Urothelium cell line (cell line): ENCODE measurements at regions not wholly inside any gene's neighbourhood (a gene's known extent, or its start where the extent isn't known, plus 50 kb on each side); places are given as distances from the start of the nearest gene placed in this dataset.

Experiments
- DNase-seq: peaks from one replicate; pipeline ENCODE4 v3.0.0; 2011; ENCODE audit warnings: low spot score, mixed read lengths
- FAIRE-seq: peaks from 2 replicates; lab custom pipeline; 2011; peaks lifted over from hg19 to GRCh38; lab: Jason Lieb, UNC

DNA sequence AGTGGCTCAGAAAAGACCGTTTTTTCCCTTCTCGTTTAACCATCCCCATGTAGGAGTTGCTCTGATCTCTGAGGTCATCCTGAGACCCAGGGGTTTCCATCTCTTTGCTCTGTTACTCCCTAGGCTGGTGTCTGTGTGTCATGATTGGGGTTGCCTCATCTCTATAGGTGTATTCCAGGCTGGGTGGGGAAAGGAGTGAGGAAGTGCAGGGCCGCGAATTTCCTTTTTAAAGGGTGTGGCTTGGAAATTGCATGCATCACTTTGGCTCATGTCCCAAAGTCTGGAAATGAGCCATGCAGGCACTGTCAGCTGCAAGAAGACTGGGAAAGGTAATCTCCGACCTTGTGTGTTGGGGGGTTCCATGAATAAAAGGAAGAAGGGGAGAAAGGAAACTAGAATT lies 201.9 kb downstream of the AACS start:
- FAIRE-seq (no peak), DNase-seq (no peak)

DNA sequence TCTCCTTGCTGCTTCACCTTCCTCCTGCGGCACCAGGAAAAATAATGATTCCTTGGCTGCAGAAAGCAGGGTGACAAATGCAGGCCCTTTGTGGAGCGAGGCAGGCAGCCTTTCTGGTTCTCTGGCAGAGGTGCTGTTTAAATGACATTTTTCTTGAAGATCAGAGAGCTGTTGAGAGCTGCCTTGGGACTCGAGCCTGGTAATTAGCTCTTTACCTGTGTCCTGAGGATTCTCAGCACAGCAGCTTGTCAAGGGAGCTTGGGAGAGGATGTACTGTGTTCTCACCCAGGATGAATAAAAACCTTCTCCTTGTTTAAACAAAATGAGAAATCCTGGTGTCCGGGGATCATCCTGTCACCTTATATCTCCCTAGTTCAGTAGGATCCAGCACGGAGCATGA lies 204.0 kb downstream of the AACS start:
- FAIRE-seq (no peak), DNase-seq (no peak)

DNA sequence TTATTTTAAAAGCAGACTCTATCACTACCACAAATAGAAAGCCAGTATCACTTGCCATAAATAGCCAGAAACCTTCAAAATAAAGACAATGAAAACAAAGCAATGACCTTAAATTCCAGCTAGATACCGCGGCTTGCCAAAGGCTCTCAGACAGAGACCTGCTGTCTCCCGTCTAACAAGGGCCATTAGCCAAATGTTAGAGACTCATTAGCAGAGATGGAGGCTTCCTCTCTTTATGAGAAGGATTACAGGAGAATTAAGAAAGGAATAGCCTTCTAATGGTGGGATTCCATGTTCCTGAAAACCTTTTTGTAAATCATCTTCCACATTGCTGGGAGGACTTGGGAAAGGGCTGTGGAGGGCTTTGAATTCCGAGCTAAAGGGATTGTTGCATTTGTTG lies 206.7 kb downstream of the AACS start:
- DNase-seq (no peak), FAIRE-seq (no peak)

DNA sequence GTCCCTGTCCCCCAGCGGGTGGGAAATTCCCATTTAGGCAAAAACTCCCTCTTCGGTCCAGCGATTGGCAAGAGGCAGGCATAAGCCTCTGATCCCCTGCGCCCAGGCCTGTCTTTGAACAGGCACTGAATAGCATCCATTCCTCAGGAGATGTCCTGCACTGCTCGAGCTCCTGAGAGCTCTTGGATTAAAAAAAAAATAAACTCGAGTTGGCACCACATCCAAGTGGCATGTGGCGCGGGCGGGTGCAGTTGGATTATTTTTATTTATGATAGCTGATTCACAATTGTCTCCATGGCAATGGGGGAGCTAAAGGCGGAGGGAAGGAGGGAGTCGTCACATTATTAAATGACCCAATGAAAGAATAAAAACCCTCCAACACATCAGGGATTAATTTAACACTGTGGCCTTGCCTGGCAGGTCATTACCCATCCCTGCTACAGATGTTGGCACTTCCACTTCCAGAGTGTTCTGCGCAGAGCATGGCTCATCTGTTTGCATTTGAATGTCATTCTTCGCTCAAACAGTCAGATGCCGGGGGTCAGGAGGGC lies 207.2 kb downstream of the AACS start:
- no peak for FAIRE-seq

DNA sequence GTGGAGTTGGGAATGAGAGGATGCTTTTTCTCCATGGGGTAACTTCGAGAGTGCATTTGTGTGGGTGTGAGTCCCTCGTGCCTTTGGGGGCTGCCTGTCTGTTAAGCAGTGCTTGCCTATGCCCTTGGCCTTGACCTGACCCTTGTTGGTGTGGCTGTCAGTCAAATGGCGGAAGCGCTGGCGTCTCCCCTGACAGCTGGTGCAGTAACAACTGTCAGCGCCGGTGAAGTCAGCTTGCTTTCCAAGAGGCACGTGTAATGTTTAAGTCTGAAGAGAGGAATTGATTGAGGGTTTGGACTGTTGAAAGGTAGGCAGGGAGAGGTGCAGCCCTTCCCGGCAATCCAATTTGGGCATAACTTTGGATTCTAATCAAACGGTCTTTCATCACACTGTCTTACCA lies 211.3 kb downstream of the AACS start:
- no peak for FAIRE-seq
- no peak for DNase-seq

More for the DNA sequence above, 207.2 kb downstream of the AACS start:
- no peak for DNase-seq

DNA sequence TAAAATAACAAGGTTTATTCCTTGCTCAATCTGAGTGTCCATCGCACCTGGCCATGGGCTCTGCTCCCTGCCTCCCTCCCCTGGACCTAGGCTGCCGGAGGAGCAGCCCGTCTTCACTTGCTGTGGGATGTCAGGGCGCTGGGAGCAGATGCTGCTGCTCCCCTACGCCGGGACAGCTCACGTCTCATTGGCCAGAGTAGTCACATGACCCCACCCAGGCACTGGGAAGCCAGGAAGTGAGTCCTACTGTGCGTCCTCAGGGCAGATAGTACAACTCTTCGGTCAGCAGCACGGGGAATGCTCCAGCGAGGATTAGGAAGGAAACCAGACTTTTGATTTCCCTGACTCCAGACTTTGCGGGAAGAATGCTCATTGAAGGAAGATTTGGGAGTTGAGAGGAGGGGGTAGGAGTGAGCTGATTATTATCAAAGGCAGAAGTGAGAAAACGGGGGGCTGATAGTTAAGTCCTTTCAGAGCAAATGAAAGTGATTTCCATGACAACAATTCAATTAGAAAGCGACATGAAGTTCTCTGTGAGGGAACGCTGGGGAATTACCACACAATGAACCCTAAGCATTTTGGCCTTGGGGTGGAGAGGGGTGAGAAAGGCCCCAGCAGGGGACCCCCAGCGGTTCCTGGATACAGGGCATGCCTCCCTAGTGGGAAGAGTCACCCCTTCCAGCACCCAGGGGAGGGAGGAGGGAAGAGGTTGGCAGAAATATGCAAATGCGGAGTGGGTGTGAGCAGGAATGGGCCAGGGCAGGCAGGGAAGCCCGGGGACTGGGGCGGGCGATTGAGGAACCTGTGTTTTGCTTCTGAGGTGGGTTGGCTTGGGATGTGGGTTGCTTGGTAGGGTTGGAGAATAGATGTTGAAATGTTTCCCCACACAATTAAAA lies 215.5 kb downstream of the AACS start:
- DNase-seq (no peak), FAIRE-seq (no peak)

DNA sequence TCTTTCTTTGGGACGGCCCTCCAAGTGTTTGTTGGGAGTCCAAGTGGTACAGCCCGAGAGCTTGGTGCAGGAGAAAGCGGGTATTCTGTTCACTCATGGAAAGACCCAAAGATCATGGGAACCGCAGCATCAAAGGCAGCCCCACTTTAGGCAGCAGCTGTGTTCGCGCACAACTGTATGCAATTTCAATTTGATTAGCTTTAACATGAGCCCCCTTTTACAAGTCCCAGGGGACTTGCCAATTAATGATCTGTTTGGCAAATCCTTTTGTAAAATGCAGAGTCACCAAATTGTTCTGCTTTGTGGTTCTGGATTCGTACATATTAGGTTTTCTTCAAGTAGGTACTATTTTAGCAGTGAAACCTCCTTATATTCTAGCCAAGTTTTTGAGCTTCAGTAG lies 217.7 kb downstream of the AACS start:
- FAIRE-seq (no peak), DNase-seq (no peak)

DNA sequence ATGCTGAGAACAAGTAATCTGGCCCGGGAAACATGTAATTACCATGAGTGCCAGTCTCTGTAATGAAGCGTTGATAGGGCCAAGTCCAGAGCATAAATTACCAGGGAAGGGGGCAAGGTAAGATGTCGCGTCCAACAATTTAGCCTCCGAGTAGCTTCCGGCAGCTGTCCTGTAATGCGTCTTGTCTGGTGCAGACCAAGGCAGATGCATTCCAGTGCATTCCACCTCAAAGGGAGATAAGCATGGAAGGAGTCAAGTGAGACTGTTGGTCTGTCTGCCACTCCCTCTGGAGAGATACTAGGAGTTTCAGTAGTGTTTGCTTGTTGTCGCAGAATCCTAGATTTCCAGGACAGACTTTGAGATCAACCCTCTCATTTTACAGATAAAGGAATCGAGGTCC lies 218.3 kb downstream of the AACS start:
- DNase-seq (no peak), FAIRE-seq (no peak)

DNA sequence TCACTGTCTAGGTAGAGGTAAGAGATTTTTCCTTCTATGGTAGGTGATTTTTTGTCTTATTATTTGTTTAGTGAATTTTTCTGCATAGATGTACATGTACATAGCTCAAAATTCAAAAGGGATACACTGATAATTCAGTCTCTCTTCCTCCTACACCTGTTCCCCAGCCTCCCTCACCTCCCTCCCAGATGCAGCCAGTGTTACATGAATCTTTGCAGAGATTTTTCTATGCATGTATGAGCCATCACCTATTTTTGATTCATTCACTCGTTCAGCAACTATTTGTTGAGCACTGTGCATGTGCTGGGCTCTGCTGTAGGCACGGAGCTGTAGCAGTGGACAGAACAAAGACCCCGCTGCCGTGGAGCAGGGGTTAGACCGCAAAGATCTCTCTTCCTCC lies 218.9 kb downstream of the AACS start:
- no peak for DNase-seq
- no peak for FAIRE-seq

DNA sequence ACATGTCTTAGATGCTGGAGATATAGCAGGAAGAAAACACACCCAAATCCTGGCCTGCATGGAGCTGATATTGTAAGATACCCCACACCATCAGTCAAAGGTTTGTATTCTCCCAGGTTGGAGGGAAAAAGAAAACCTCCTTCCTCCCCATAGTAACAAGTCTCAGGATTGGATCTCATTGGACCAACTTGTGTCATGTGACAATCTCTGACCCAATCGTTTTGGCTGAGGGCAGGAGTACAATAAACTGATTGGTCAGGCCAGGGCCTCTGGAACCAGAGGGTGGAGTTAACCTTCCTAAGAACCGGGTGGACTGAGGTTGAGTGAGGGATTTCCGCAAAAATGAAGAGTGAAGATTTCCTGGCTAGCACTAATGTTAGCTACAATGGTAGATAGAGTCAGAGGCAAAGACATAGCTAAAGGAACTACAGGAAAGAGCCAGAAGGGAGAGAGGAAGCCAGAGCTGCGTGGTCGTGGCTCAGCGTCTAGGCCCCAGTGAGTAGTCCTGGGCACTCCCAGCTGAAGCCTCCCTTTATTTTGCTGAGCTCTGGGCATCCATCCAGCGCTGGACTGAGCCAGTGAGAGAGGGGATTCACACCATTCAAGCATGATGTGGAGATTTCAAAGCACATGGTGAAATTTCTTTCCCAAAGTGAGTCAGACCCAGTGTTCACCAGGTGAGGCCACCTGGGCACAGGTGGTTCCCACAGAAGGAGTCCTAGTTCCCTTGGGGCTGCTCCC lies 219.9 kb downstream of the AACS start:
- FAIRE-seq (no peak), DNase-seq (no peak)

DNA sequence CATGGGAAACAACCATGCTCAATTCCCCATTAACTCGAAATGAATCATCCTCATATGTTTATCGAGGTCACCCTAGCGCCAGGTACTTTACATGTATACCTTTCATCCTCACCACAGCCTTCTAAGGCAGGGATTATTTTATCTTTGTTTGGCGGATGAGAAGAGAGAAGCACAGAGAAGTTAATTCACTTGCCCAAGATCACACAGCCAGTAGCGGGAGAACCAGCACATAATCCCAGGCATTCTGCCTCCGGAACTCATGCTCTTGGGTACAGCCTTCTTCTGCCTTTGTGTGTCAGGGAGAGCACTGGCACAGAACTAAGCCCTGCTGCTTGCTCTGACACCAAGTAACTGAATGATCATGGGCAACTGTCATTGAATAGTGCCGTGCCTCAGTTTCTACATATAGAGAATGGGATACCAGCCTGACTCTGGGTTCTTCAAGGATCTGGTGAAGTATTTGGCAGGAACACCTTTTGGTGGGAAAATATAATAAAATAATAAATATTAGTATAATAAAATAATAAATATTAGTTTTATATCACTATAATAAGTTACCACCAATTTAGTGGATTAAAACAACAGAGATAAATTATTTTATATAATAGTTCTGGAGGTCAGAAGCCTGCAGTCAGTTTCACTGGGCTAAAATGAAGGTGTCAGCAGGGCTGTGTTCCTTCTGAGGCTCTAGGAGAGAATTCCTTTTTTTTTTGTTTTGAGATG lies 220.9 kb downstream of the AACS start:
- no peak for DNase-seq
- no peak for FAIRE-seq

DNA sequence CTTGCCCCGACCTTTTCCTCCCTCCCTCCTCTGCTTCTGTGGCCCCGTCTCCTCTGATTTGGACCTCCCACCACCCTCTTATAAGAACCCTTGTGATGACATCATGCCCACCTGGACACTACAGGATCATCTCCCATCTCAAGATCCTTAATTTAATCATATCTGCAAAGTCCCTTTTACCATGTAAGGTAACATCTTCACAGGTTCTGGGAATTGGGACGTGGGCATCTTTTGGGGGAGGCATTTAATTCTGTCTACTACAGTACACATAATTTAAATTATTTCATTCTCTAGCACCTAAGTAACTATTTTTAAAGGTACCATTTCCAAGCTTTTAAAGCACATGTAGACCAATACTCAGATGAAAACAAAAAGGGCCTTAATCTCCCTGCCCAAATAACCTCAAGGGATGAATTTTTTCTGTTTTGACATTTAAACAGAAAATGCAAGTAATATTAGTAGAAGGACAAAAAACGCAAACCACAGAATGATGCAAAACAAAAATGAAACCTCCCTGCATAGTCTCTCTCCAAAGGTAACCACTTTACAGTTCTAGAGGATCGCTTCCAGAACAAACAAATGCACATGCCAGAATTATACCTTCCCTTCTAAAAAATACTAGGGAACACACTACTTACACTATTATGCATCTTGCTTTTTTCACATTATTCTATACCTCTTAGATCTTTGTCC lies 222.1 kb downstream of the AACS start:
- FAIRE-seq = no peak
- DNase-seq = no peak

DNA sequence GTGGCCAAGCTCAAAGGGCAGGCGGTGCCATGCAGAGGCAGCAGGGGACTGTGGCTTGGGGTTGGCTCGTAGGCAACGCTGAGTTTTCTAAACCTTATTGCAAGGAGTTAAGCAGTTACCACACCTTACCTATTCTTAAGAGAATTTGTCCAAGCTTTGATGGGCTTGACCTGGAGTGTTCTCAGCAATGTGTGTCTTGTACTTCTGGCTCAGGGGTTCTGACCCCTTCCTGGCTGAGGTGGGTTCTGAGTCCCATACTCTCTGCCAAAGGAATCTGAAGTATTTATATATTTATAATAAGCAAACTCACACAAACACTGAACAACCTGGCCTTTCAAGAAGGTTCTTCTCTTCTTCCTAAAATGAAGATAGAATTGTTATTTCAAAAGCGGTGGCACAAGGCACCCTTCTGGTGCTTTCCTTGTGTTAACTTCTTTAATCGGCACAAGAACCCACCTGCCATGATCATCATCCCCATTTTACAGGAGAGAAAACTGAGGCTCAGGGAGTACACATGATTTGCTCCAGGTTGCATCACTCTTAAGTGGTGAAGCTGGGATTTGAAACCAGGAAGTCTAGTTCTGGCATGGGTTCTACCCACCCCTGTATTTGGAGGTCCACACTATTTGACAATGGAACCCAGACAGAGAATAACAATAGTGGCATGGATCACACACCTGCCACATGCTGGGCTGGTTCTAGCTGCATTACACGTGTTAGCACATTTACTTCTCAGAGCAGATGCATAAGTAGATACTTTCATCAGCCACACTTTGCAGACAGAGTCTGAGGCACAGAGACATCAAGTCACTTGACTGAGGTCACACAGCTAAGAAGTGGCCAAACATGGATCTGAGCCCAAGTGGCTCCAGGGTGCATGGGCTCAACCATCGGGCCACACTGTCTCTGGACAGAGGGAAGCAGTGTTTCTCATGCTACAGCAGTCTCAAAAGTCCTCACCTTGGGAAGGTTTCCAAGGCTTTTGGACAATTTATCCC lies 224.0 kb downstream of the AACS start:
- FAIRE-seq (no peak), DNase-seq (no peak)

DNA sequence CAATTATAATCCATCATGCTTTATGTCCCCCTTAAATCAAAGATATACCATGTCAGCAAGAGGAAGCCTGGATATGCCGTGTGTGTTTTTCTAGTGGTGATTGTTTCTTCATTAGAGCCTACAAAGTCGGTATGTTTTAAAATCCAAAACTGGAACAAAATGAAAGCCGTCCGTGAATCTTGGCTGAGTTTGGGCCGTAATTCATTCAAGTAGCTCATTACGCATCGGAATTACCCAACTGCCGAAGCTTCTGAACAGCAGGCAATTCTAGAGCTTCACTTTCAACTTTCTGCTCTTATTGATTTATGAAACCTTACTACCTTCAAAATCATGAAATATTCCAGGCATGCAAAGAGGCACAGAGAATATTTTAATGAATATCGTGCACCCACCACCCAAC lies 224.7 kb downstream of the AACS start:
- DNase-seq (no peak), FAIRE-seq (no peak)

DNA sequence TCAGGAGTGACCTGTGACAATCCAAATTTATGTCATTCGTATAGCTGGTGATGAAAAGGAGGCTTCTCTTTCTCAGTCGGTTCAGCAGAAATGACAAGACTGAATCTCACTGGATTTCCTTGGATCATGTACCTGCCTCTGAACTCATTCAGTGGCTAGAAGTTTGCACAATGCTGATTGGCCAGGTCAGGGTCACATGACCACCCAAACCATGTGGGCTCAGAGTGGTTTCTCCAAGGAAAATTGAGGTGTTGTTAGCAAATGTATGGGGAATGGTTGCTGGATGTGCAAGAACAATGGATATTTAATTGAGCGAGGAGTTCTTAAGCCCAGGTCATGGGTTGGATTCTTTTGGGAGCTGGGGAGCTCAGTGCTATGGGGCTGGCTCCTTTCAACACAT lies 227.5 kb downstream of the AACS start:
- DNase-seq = no peak
- no peak for FAIRE-seq

DNA sequence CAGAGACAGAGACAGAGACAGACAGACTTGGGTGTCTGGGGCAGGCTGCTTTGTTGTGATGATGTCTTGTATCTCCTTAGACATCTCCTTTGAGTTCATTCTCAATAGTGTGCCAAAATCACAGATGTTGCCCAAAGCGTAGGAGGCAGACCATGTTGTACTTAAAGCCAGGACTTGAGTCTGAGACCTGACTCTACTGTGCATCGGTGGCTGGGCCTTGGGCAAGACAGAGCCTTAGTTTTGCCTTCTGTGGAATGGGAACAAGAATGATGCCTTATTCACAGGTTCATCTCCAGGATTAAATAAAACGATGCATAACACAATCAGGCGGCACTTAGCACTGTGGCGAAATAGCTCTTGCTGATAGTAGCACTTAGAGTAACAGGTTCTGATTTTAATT lies 230.3 kb downstream of the AACS start:
- FAIRE-seq (no peak), DNase-seq (no peak)

DNA sequence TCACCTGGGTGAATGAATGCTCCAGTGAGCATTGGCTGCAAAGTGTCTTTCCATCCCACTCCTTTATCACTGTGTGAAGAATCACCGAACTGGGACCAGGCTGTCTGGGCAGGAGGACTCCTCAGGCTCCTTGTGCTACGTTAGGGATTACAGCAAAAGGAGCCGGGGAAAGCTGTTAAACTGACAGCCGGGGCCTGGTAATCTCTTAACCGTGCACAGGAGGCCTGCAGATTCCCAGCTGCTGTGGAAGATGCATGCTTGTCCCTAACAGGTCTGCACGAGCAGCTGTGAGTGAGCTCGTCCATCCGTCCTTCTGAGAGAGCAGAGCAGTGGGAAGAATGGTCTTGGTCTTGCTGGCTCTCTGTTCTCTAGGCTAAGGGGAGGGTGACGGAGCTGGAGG lies 231.5 kb downstream of the AACS start:
- no peak for DNase-seq
- FAIRE-seq = no peak

DNA sequence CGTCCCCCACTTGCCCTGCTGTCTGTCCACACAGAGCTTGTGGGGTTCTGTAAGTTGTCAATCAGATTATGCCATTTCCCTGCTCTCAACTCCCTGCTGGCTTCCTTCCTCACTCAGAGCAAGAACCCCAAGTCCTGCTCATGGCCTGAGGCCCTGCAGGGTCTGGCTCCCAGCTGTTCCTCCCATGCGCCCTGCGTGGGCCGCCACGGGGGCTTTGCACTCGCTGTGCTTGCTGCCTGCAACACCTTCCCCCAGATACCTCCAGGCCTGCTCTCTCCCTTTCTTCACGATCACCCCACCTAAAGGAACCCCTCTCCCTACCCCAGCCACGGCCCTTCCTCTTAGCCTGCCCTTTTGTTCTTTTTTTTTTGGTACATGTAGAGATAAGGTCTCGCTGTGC lies 234.6 kb downstream of the AACS start:
- FAIRE-seq (no peak), DNase-seq (no peak)

DNA sequence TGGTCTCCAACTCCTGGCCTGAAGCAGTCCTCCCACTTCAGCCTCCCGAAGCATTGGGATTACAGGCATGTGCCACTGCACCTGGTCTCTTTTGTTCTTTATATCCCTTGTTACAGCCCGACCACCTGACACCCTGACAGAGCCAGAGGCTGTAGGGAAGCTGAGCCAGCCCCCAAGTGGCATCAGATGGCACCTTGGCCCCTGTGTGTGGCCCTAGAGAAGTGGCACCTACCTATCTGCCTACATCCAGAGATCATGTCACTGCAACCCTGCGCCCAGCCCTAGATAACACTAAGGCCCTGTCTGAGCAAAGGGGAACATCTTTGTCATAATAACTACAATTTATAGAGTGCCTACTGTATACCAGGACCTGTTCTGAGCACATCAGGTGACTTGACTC lies 235.0 kb downstream of the AACS start:
- FAIRE-seq (no peak), DNase-seq (no peak)

DNA sequence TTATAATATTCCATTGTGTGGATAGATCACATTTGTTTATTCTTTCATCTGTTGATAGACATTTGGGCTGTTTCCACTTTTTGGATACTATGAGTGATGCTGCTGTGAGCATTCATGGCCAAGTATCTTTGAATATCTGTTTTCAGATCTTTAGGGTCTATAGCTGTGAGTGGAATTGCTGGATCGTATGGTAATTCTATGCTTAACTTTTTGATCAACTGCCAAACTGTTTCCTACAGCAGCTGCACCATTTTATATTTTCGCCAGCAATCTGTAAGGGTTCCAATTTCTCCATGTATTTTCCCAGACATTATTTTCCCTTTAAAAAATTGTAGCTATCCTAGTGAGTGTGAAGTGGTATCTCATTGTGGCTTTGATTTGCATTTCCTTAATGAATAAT lies 238.1 kb downstream of the AACS start:
- FAIRE-seq (no peak), DNase-seq (no peak)
